GM18502 (cell line): ENCODE measurements at regions not wholly inside any gene's neighbourhood (a gene's known extent, or its start where the extent isn't known, plus 50 kb on each side); places are given as distances from the start of the nearest gene placed in this dataset.
"Not testable (repeated sequence)": the region's sequence is repeated elsewhere in the genome, so short reads cannot be mapped to it uniquely, and the experiment has no call there.

Experiments
- ATAC-seq: cut with Tn5 transposase; IDR thresholded peaks from one replicate; pipeline ENCODE4 v1.9.1; 2021; ENCODE audit warnings: mild to moderate bottlenecking; ENCODE audit not compliant: unreplicated experiment, poor library complexity

- ATAC-seq = no peak
These were observed 51.5 kb upstream of the IFNE start for GRCh38 chr9:21533597-21533996.

- no peak for ATAC-seq
These were observed 53.3 kb upstream of the IFNE start for GRCh38 chr9:21535396-21535795.

- no peak for ATAC-seq
These were observed 60.7 kb upstream of the IFNE start for GRCh38 chr9:21542787-21543186.

GRCh38 chr9:21543187-21543586 lies 61.1 kb upstream of the IFNE start:
- ATAC-seq = no peak

GRCh38 chr9:21543816-21544215 lies 61.7 kb upstream of the IFNE start:
- not testable (repeated sequence) for ATAC-seq

- no peak for ATAC-seq
These were observed 64.8 kb upstream of the IFNE start for GRCh38 chr9:21546949-21547348.

- ATAC-seq = no peak
These were observed 67.2 kb upstream of the IFNE start for GRCh38 chr9:21549251-21549765.

GRCh38 chr9:21549890-21550289 lies 67.8 kb upstream of the IFNE start:
- ATAC-seq = no peak

GRCh38 chr9:21550392-21550791 lies 68.3 kb upstream of the IFNE start:
- ATAC-seq = no peak

GRCh38 chr9:21551401-21551800 lies 69.3 kb upstream of the IFNE start:
- no peak for ATAC-seq

- no peak for ATAC-seq
These were observed 70.4 kb upstream of the IFNE start for GRCh38 chr9:21552244-21553170.

GRCh38 chr9:21553441-21553840 lies 71.3 kb upstream of the IFNE start:
- ATAC-seq = no peak

GRCh38 chr9:21554813-21555212 lies 72.7 kb upstream of the IFNE start:
- no peak for ATAC-seq

- no peak for ATAC-seq
These were observed 73.8 kb upstream of the IFNE start for GRCh38 chr9:21555911-21556310.

GRCh38 chr9:21556581-21557427 lies 74.7 kb upstream of the IFNE start:
- ATAC-seq = no peak

GRCh38 chr9:21557428-21557768 lies 75.3 kb upstream of the IFNE start:
- ATAC-seq = no peak

GRCh38 chr9:21558079-21558478 lies 76.0 kb upstream of the IFNE start:
- no peak for ATAC-seq

- peak; percentile 32 for ATAC-seq
These were observed 76.7 kb upstream of the IFNE start for GRCh38 chr9:21558615-21559401.

GRCh38 chr9:21559402-21560280 lies 77.5 kb upstream of the IFNE start:
- peak; percentile 59 for ATAC-seq
